DND-41 (cell line): ENCODE measurements at regions not wholly inside any gene's neighbourhood (a gene's known extent, or its start where the extent isn't known, plus 50 kb on each side); places are given as distances from the start of the nearest gene placed in this dataset.

ENCODE experiments used
- CTCF ChIP-seq: IDR thresholded peaks from 2 replicates; pipeline ENCODE4 v1.5.1; 2012; ENCODE audit warnings: borderline replicate concordance, low read length, moderate library complexity, mild to moderate bottlenecking; ENCODE audit not compliant: poor library complexity, severe bottlenecking; ENCODE audit errors: extremely low read depth
- EZH2 ChIP-seq: IDR thresholded peaks from 3 replicates; pipeline ENCODE4 v1.6.1; 2012; ENCODE audit warnings: borderline replicate concordance, low read depth, mild to moderate bottlenecking, moderate library complexity, low read length, inconsistent platforms; ENCODE audit not compliant: severe bottlenecking

DNA sequence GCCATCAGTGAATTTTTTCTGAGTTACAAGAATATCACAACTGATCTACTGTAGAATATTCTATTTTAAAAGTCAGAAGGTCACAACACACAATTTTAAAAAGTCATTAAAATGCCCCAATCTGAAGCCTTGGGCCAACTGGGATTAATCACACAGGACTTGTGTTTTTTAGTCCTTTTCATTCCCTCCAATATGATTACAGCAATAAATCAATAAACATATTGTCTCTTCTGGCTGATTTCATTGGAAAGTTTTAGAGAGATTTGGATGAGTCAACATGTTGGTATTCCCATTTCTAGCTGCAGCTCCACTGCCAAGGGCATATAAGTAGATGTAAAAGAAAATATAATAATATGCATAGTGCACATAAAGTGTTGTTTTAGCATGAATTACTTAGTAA, 85.8 kb downstream of the NIBAN1 start:
- TF ChIP-seq CTCF, result no peak
- TF ChIP-seq EZH2, result no peak
